ENCODE measurements at regions not wholly inside any gene's neighbourhood (a gene's known extent, or its start where the extent isn't known, plus 50 kb on each side); places are given as distances from the start of the nearest gene placed in this dataset.
"Not testable (repeated sequence)": the region's sequence is repeated elsewhere in the genome, so short reads cannot be mapped to it uniquely, and the experiment has no call there.

DNA sequence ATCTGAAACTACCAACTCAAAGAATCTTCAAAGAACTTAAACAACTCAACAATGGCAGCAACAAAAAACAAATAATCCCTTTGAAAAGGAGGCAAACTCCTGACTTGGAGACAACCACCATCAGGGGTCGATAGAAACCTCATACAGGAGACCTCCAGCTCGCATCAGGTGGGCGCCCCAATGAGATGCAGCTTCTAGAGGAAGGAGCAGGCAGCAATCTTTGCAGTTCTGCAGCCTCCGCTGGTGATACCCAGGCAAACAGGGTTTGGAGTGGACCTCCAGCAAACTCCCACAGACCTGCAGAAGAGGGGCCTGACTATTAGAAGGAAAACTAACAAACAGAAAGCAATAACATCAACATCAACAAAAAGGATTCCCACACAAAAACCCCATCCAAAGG lies 93.2 kb downstream of the CYLC1 start:
- H3K4me2 ChIP-seq (ENCODE audit: low read length); DNase-seq; H3K9me3 ChIP-seq (ENCODE audit: low read length); H3K27ac ChIP-seq (ENCODE audit: low read length); H3K9ac ChIP-seq (ENCODE audit: low read length); H2AFZ ChIP-seq (ENCODE audit: low read length); H3K9me2 ChIP-seq (replicated peaks; ENCODE audit: low read length); H3K36me3 ChIP-seq (ENCODE audit: low read depth, low read length); H3K27me3 ChIP-seq (ENCODE audit: low read length); BruUV-seq (replicated peaks); H3F3A ChIP-seq (ENCODE audit: low read length, unreplicated experiment); ATAC-seq; H4K20me1 ChIP-seq (ENCODE audit: low read length); CTCF ChIA-PET; H3K4me1 ChIP-seq (ENCODE audit: insufficient read depth, low read length); H3K79me2 ChIP-seq (ENCODE audit: low read length); intact Hi-C loops (cut with micrococcal nuclease); H3K4me3 ChIP-seq (ENCODE audit: low read length); POLR2A ChIA-PET (ENCODE audit: unreplicated experiment): not testable (repeated sequence)

- peak; percentile 97 for ATAC-seq
- CTCF ChIA-PET: no interaction called here
Measured at GRCh38 chrX:83966347-83966746, 105.4 kb downstream of the CYLC1 start.

GRCh38 chrX:83984961-83985360 lies 124.0 kb downstream of the CYLC1 start:
- H3K36me3 ChIP-seq (ENCODE audit: low read depth, low read length): no peaks in the 10 kb centered on the region
- no peaks in the 10 kb centered on the region for H3K4me1 ChIP-seq (ENCODE audit: insufficient read depth, low read length)
- H3K4me3 ChIP-seq (ENCODE audit: low read length): no peak overlapping the region
- no peaks in the 10 kb centered on the region for H3K9me2 ChIP-seq (replicated peaks; ENCODE audit: low read length)
- ChIA-PET CTCF (no interaction called here), POLR2A (ENCODE audit: unreplicated experiment) (no interaction called here)
- BruUV-seq (replicated peaks): no TSS peak
- no peak overlapping the region for H2AFZ ChIP-seq (ENCODE audit: low read length)
- H3K27me3 ChIP-seq (ENCODE audit: low read length): no peaks in the 10 kb centered on the region
- no peaks in the 10 kb centered on the region for H4K20me1 ChIP-seq (ENCODE audit: low read length)
- no peak overlapping the region for H3K9ac ChIP-seq (ENCODE audit: low read length)
- no peak for TF ChIP-seq EZH2 (IDR thresholded peaks at IDR 0.05; ENCODE audit: low read length, unreplicated experiment)
- H3K27ac ChIP-seq (ENCODE audit: low read length): no peak overlapping the region
- DNase-seq (no peak), ATAC-seq (no peak)
- H3K9me3 ChIP-seq (ENCODE audit: low read length): no peaks in the 10 kb centered on the region
- H3K79me2 ChIP-seq (ENCODE audit: low read length): no peaks in the 10 kb centered on the region
- H3F3A ChIP-seq (ENCODE audit: low read length, unreplicated experiment): no peaks in the 10 kb centered on the region
- no peak overlapping the region for H3K4me2 ChIP-seq (ENCODE audit: low read length)
- intact Hi-C loops (cut with micrococcal nuclease): no loop called here

More at GRCh38 chrX:83966347-83966746, 105.4 kb downstream of the CYLC1 start:
- H3K9me3 ChIP-seq (ENCODE audit: low read length): no peaks in the 10 kb centered on the region
- peak; percentile 34 for DNase-seq
- no peak overlapping the region for H3K27ac ChIP-seq (ENCODE audit: low read length)
- H3K9ac ChIP-seq (ENCODE audit: low read length): no peak overlapping the region
- H3F3A ChIP-seq (ENCODE audit: low read length, unreplicated experiment): no peaks in the 10 kb centered on the region
- POLR2A ChIA-PET (ENCODE audit: unreplicated experiment): no interaction called here
- TF ChIP-seq EZH2 (IDR thresholded peaks at IDR 0.05; ENCODE audit: low read length, unreplicated experiment) (no peak), EZH2phosphoT487 (IDR thresholded peaks at IDR 0.05; ENCODE audit: borderline replicate concordance, low read length) (no peak)
- TF ChIP-seq, protein P1, sequence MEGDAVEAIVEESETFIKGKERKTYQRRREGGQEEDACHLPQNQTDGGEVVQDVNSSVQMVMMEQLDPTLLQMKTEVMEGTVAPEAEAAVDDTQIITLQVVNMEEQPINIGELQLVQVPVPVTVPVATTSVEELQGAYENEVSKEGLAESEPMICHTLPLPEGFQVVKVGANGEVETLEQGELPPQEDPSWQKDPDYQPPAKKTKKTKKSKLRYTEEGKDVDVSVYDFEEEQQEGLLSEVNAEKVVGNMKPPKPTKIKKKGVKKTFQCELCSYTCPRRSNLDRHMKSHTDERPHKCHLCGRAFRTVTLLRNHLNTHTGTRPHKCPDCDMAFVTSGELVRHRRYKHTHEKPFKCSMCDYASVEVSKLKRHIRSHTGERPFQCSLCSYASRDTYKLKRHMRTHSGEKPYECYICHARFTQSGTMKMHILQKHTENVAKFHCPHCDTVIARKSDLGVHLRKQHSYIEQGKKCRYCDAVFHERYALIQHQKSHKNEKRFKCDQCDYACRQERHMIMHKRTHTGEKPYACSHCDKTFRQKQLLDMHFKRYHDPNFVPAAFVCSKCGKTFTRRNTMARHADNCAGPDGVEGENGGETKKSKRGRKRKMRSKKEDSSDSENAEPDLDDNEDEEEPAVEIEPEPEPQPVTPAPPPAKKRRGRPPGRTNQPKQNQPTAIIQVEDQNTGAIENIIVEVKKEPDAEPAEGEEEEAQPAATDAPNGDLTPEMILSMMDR (conservative IDR thresholded peaks at IDR 0.05; ENCODE audit: low read depth, low read length): no peak
- BruUV-seq (replicated peaks): no TSS peak
- H3K9me2 ChIP-seq (replicated peaks; ENCODE audit: low read length): no peaks in the 10 kb centered on the region
- intact Hi-C loops (cut with micrococcal nuclease): loop anchor here (1.0 kb wide), 1 partner anchor 76 kb away; no protein-coding TSS in a partner anchor
- no peaks in the 10 kb centered on the region for H3K4me1 ChIP-seq (ENCODE audit: insufficient read depth, low read length)
- no peaks in the 10 kb centered on the region for H3K36me3 ChIP-seq (ENCODE audit: low read depth, low read length)
- H3K79me2 ChIP-seq (ENCODE audit: low read length): no peaks in the 10 kb centered on the region
- no peak overlapping the region for H3K4me2 ChIP-seq (ENCODE audit: low read length)
- H4K20me1 ChIP-seq (ENCODE audit: low read length): no peaks in the 10 kb centered on the region
- no peaks in the 10 kb centered on the region for H3K27me3 ChIP-seq (ENCODE audit: low read length)
- no peak overlapping the region for H2AFZ ChIP-seq (ENCODE audit: low read length)
- H3K4me3 ChIP-seq (ENCODE audit: low read length): no peak overlapping the region

GRCh38 chrX:83990178-83990577 lies 129.2 kb downstream of the CYLC1 start:
- H4K20me1 ChIP-seq (ENCODE audit: low read length); H3K27ac ChIP-seq (ENCODE audit: low read length); ATAC-seq; DNase-seq; H3K4me1 ChIP-seq (ENCODE audit: insufficient read depth, low read length); H2AFZ ChIP-seq (ENCODE audit: low read length); H3K27me3 ChIP-seq (ENCODE audit: low read length); H3F3A ChIP-seq (ENCODE audit: low read length, unreplicated experiment); H3K9me2 ChIP-seq (replicated peaks; ENCODE audit: low read length); H3K79me2 ChIP-seq (ENCODE audit: low read length); H3K4me3 ChIP-seq (ENCODE audit: low read length); H3K9me3 ChIP-seq (ENCODE audit: low read length); H3K36me3 ChIP-seq (ENCODE audit: low read depth, low read length); CTCF ChIA-PET; intact Hi-C loops (cut with micrococcal nuclease); H3K9ac ChIP-seq (ENCODE audit: low read length); H3K4me2 ChIP-seq (ENCODE audit: low read length); POLR2A ChIA-PET (ENCODE audit: unreplicated experiment); BruUV-seq (replicated peaks): not testable (repeated sequence)

Data from PC-3 (cell line).